ENCODE measurements at regions not wholly inside any gene's neighbourhood (a gene's known extent, or its start where the extent isn't known, plus 50 kb on each side); places are given as distances from the start of the nearest gene placed in this dataset.

GRCh38 chr12:118750666-118751065, 230.7 kb upstream of the SRRM4 start:
- no peak overlapping the region for H3K4me3 ChIP-seq (replicated peaks in 1 of 3; ENCODE audit: low read depth in 2 of 3, low read length in 3 of 3)
- H3K4me3 Mint-ChIP-seq: no peak overlapping the region
- H2AFZ ChIP-seq (ENCODE audit: insufficient read depth, low read depth, low read length, poor library complexity, severe bottlenecking): no peak overlapping the region
- TF ChIP-seq CTCF (IDR thresholded peaks at IDR 0.05): no peak
- no peaks in the 10 kb centered on the region for H3K4me1 ChIP-seq (ENCODE audit: control insufficient read depth in 1 of 2, insufficient read depth in 2 of 2, low read length in 2 of 2)
- H3K27me3 Mint-ChIP-seq (ENCODE audit: low read depth in 3 of 3): peaks cover 0 to 4% (median 0%) of the 10 kb centered on the region in 3 donors
- H3K27ac Mint-ChIP-seq: no peak overlapping the region
- no peaks in the 10 kb centered on the region for H3K4me1 Mint-ChIP-seq
- no peak overlapping the region for H3K9ac ChIP-seq (ENCODE audit: insufficient read depth, low read length, poor library complexity, severe bottlenecking)
- H3K4me2 ChIP-seq (replicated peaks; ENCODE audit: extremely low read depth, low read length, poor library complexity, severe bottlenecking): no peak overlapping the region
- no peaks in the 10 kb centered on the region for H3K79me2 ChIP-seq (ENCODE audit: insufficient read depth, low read length)
- H3K36me3 ChIP-seq (replicated peaks in 1 of 2; ENCODE audit: control insufficient read depth in 1 of 2, insufficient read depth in 2 of 2, low read length in 2 of 2): no peaks in the 10 kb centered on the region
- intact Hi-C loops (cut with micrococcal nuclease): no loop called here
- no peaks in the 10 kb centered on the region for H3K9me3 ChIP-seq (replicated peaks in 1 of 2; ENCODE audit: control insufficient read depth in 1 of 2, insufficient read depth in 1 of 2, low read length in 2 of 2)
- no peaks in the 10 kb centered on the region for H3K27me3 ChIP-seq (ENCODE audit: control insufficient read depth in 2 of 2, insufficient read depth in 2 of 2, low read length in 2 of 2)
- H3K36me3 Mint-ChIP-seq: no peaks in the 10 kb centered on the region
- H4K20me1 ChIP-seq (ENCODE audit: insufficient read depth, low read length): no peaks in the 10 kb centered on the region
- no peak for DNase-seq
- H3K9me3 Mint-ChIP-seq: peaks cover 0 to 19% (median 5%) of the 10 kb centered on the region in 7 donors
- WGBS (ENCODE audit: insufficient coverage): 86% methylated on average over 1 of the region's 2 CpGs
- no peak overlapping the region for H3K27ac ChIP-seq (ENCODE audit: low read depth in 1 of 2, low read length in 2 of 2)

GRCh38 chr12:118751355-118751754, 230.0 kb upstream of the SRRM4 start:
- Histone ChIP-seq H3K9ac (ENCODE audit: insufficient read depth, low read length, poor library complexity, severe bottlenecking) (no peak overlapping the region), H2AFZ (ENCODE audit: insufficient read depth, low read depth, low read length, poor library complexity, severe bottlenecking) (no peak overlapping the region), H3K27ac (ENCODE audit: low read depth in 1 of 2, low read length in 2 of 2) (no peak overlapping the region), H3K4me1 (ENCODE audit: control insufficient read depth in 1 of 2, insufficient read depth in 2 of 2, low read length in 2 of 2) (no peaks in the 10 kb centered on the region), H3K79me2 (ENCODE audit: insufficient read depth, low read length) (no peaks in the 10 kb centered on the region), H3K4me3 (replicated peaks in 1 of 3; ENCODE audit: low read depth in 2 of 3, low read length in 3 of 3) (no peak overlapping the region), H3K36me3 (replicated peaks in 1 of 2; ENCODE audit: control insufficient read depth in 1 of 2, insufficient read depth in 2 of 2, low read length in 2 of 2) (no peaks in the 10 kb centered on the region), H3K27me3 (ENCODE audit: control insufficient read depth in 2 of 2, insufficient read depth in 2 of 2, low read length in 2 of 2) (no peaks in the 10 kb centered on the region), H4K20me1 (ENCODE audit: insufficient read depth, low read length) (no peaks in the 10 kb centered on the region), H3K4me2 (replicated peaks; ENCODE audit: extremely low read depth, low read length, poor library complexity, severe bottlenecking) (no peak overlapping the region), H3K9me3 (replicated peaks in 1 of 2; ENCODE audit: control insufficient read depth in 1 of 2, insufficient read depth in 1 of 2, low read length in 2 of 2) (no peaks in the 10 kb centered on the region)
- no peaks in the 10 kb centered on the region for H3K4me1 Mint-ChIP-seq
- no peak overlapping the region for H3K27ac Mint-ChIP-seq
- WGBS (ENCODE audit: insufficient coverage): no CpG with 5 or more reads among the region's 1 CpG
- H3K9me3 Mint-ChIP-seq: peaks cover 0 to 19% (median 5%) of the 10 kb centered on the region in 7 donors
- H3K4me3 Mint-ChIP-seq: no peak overlapping the region
- TF ChIP-seq CTCF (IDR thresholded peaks at IDR 0.05): no peak
- H3K27me3 Mint-ChIP-seq (ENCODE audit: low read depth in 3 of 3): peaks cover 0 to 4% (median 0%) of the 10 kb centered on the region in 3 donors
- intact Hi-C loops (cut with micrococcal nuclease): no loop called here
- H3K36me3 Mint-ChIP-seq: no peaks in the 10 kb centered on the region
- DNase-seq: no peak
